ENCODE measurements at regions not wholly inside any gene's neighbourhood (a gene's known extent, or its start where the extent isn't known, plus 50 kb on each side); places are given as distances from the start of the nearest gene placed in this dataset.

DNA sequence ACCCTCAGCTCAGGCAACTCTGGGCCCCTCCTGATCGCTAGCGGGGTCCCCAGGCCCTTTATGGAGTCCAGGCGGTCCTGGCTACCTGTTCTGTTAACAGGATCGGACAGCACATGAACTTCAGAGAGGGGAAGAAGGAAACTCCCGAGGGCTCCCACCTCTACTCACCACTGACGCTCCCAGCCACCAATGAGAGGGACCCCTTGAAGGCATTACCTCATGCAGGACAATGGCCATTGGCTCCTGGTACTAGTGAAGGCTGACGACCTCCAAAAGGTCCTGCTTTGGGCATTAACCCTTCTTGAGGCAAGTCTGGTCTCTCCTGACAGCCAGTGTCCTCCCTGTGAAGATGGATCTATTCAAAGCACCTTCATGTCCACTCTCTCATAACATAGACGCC lies 71.5 kb upstream of the LMO1 start:
- Histone ChIP-seq H3K27me3 (ENCODE audit: control insufficient read depth, extremely low read depth, insufficient read depth, low read length) (peaks cover 19% of the 10 kb centered on the region), H3K4me2 (ENCODE audit: control insufficient read depth, extremely low read depth, insufficient read depth, low read depth, low read length) (no peak overlapping the region)
- dilution Hi-C loops (cut with MboI; ENCODE audit: extremely low pct_ligation_motif_present, low sequenced_read_pairs) = no loop called here

DNA sequence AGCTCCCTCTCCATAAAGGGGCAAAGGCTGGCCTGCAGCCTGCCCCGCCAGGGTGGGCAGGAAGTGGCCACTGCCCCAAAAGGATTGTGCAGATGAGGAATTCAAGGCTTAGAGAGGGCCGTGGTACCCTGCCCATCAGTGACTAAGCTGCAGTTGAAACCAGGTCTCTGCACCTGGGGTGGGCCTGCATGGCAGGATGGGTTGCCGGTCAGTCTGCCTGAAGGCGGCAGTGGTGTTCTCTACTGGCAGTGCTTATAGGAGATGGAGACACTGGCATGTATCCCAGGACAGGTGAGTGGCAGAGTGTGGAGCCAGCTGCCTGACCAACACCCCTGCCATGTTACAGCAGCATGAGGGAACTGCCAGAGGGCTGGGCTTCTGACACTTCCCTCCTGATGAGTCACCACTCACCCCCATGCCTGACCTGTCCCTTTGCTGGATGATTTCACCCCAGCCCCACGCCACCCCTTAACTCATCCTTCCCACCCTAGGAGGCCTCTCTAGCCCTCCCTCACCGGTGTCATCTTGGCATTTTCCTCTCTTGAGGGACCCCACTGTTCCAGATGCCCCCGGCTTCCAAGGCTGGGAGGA lies 70.2 kb upstream of the LMO1 start:
- Histone ChIP-seq H3K4me1 (ENCODE audit: control insufficient read depth, extremely low read depth, insufficient read depth, low read length) (peaks cover 29% of the 10 kb centered on the region), H4K20me1 (ENCODE audit: control insufficient read depth, extremely low read depth, insufficient read depth, low read length) (no peaks in the 10 kb centered on the region), H3K4me3 (ENCODE audit: control insufficient read depth in 2 of 3, extremely low read depth in 1 of 3, insufficient read depth in 2 of 3, low read depth in 1 of 3, low read length in 3 of 3) (no peak overlapping the region), H3K4me2 (ENCODE audit: control insufficient read depth, extremely low read depth, insufficient read depth, low read depth, low read length) (no peak overlapping the region), H3K27me3 (ENCODE audit: control insufficient read depth, extremely low read depth, insufficient read depth, low read length) (peaks cover 24% of the 10 kb centered on the region), H3K27ac (ENCODE audit: control insufficient read depth, insufficient read depth, low read length) (no peak overlapping the region), H3K9me3 (ENCODE audit: control insufficient read depth, low read depth, low read length) (no peaks in the 10 kb centered on the region), H3K36me3 (ENCODE audit: control insufficient read depth in 2 of 2, extremely low read depth in 1 of 2, insufficient read depth in 2 of 2, low read length in 2 of 2) (no peaks in the 10 kb centered on the region), H3K9me1 (ENCODE audit: control insufficient read depth, extremely low read depth, insufficient read depth, low read length) (peaks cover 2% of the 10 kb centered on the region), H3K9ac (ENCODE audit: control insufficient read depth, extremely low read depth, insufficient read depth, low read length) (no peak overlapping the region), H2AFZ (ENCODE audit: control insufficient read depth, low read length) (no peak overlapping the region), H3K79me2 (ENCODE audit: control insufficient read depth, insufficient read depth, low read length) (no peaks in the 10 kb centered on the region)
- DNase-seq (ENCODE audit: low read depth, low spot score) (no peak), FAIRE-seq (no peak)
- no peak for TF ChIP-seq EZH2 (IDR thresholded peaks at IDR 0.05; ENCODE audit: low read length)
- TF ChIP-seq, protein P1, sequence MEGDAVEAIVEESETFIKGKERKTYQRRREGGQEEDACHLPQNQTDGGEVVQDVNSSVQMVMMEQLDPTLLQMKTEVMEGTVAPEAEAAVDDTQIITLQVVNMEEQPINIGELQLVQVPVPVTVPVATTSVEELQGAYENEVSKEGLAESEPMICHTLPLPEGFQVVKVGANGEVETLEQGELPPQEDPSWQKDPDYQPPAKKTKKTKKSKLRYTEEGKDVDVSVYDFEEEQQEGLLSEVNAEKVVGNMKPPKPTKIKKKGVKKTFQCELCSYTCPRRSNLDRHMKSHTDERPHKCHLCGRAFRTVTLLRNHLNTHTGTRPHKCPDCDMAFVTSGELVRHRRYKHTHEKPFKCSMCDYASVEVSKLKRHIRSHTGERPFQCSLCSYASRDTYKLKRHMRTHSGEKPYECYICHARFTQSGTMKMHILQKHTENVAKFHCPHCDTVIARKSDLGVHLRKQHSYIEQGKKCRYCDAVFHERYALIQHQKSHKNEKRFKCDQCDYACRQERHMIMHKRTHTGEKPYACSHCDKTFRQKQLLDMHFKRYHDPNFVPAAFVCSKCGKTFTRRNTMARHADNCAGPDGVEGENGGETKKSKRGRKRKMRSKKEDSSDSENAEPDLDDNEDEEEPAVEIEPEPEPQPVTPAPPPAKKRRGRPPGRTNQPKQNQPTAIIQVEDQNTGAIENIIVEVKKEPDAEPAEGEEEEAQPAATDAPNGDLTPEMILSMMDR (optimal IDR thresholded peaks at IDR 0.05 in 1 of 3, IDR thresholded peaks at IDR 0.05 in 1 of 3, conservative IDR thresholded peaks at IDR 0.05 in 1 of 3; ENCODE audit: extremely low read depth in 1 of 3, insufficient read depth in 2 of 3, low read length in 3 of 3) = peak; percentile 9 to 46 (median 12)
- dilution Hi-C loops (cut with MboI; ENCODE audit: extremely low pct_ligation_motif_present, low sequenced_read_pairs) = no loop called here

More for the DNA sequence above, 71.5 kb upstream of the LMO1 start:
- Histone ChIP-seq H3K36me3 (ENCODE audit: control insufficient read depth in 2 of 2, extremely low read depth in 1 of 2, insufficient read depth in 2 of 2, low read length in 2 of 2) (no peaks in the 10 kb centered on the region), H3K4me3 (ENCODE audit: control insufficient read depth in 2 of 3, extremely low read depth in 1 of 3, insufficient read depth in 2 of 3, low read depth in 1 of 3, low read length in 3 of 3) (no peak overlapping the region), H3K27ac (ENCODE audit: control insufficient read depth, insufficient read depth, low read length) (no peak overlapping the region), H3K4me1 (ENCODE audit: control insufficient read depth, extremely low read depth, insufficient read depth, low read length) (peaks cover 26% of the 10 kb centered on the region), H3K9me1 (ENCODE audit: control insufficient read depth, extremely low read depth, insufficient read depth, low read length) (peaks cover 2% of the 10 kb centered on the region), H3K79me2 (ENCODE audit: control insufficient read depth, insufficient read depth, low read length) (no peaks in the 10 kb centered on the region), H3K9ac (ENCODE audit: control insufficient read depth, extremely low read depth, insufficient read depth, low read length) (no peak overlapping the region), H2AFZ (ENCODE audit: control insufficient read depth, low read length) (no peak overlapping the region), H4K20me1 (ENCODE audit: control insufficient read depth, extremely low read depth, insufficient read depth, low read length) (no peaks in the 10 kb centered on the region), H3K9me3 (ENCODE audit: control insufficient read depth, low read depth, low read length) (no peaks in the 10 kb centered on the region)
- no peak for TF ChIP-seq EZH2 (IDR thresholded peaks at IDR 0.05; ENCODE audit: low read length)
- TF ChIP-seq, protein P1 (optimal IDR thresholded peaks at IDR 0.05 in 1 of 3, IDR thresholded peaks at IDR 0.05 in 1 of 3, conservative IDR thresholded peaks at IDR 0.05 in 1 of 3; ENCODE audit: extremely low read depth in 1 of 3, insufficient read depth in 2 of 3, low read length in 3 of 3) = no peak
- no peak for FAIRE-seq
- no peak for DNase-seq (ENCODE audit: low read depth, low spot score)

Measured in keratinocyte (primary cell).